ENCODE measurements at regions not wholly inside any gene's neighbourhood (a gene's known extent, or its start where the extent isn't known, plus 50 kb on each side); places are given as distances from the start of the nearest gene placed in this dataset.

GRCh38 chr19:28465371-28466086 lies 747.4 kb downstream of the UQCRFS1 start:
- no peak overlapping the region for H4K91ac ChIP-seq (ENCODE audit: insufficient read length, low read depth, low read length)
- no peak overlapping the region for H3K4ac ChIP-seq (ENCODE audit: low read depth, low read length)
- H3K23ac ChIP-seq (ENCODE audit: insufficient read length, low read depth, low read length): no peak overlapping the region
- H2BK20ac ChIP-seq (ENCODE audit: low read depth, low read length, poor library complexity, severe bottlenecking): no peak overlapping the region
- no peak overlapping the region for H2AFZ ChIP-seq (ENCODE audit: low read length)
- H2BK12ac ChIP-seq (ENCODE audit: insufficient read length, low read depth, low read length): no peak overlapping the region
- H3K79me1 ChIP-seq (ENCODE audit: insufficient read depth, low read depth, low read length, poor library complexity, severe bottlenecking): no peaks in the 10 kb centered on the region
- no peak for TF ChIP-seq CTCF (conservative IDR thresholded peaks at IDR 0.05)
- H3K18ac ChIP-seq (ENCODE audit: insufficient read length, low read depth, low read length): no peak overlapping the region
- no peaks in the 10 kb centered on the region for H4K20me1 ChIP-seq (ENCODE audit: control insufficient read depth, insufficient read depth, insufficient read length)
- no peak overlapping the region for H2BK5ac ChIP-seq (ENCODE audit: insufficient read length, low read length)
- Mint-ChIP-seq H3K9me3 (no peaks in the 10 kb centered on the region; a peak in 1 of 5 replicates), H3K36me3 (ENCODE audit: insufficient read depth in 1 of 3, low read depth in 3 of 3) (no peaks in the 10 kb centered on the region; a peak in 1 of 7 replicates), H3K27ac (peak overlapping the region in 1 of 3 experiments; percentile 75; a peak in 1 of 7 replicates), H3K4me3 (no peak overlapping the region), H3K27me3 (ENCODE audit: low read depth) (0 out of 2 replicates have a peak, but pooled peaks cover 1% of the 10 kb centered on the region), H3K4me1 (peaks cover 12 to 19% of the 10 kb centered on the region in 2 experiments)
- no peak overlapping the region for H4K8ac ChIP-seq (replicated peaks; ENCODE audit: insufficient read length, low read depth, low read length)
- H3T11ph ChIP-seq (ENCODE audit: low read length): no peak overlapping the region
- H2BK120ac ChIP-seq (ENCODE audit: low read depth, low read length, poor library complexity, severe bottlenecking): no peak overlapping the region
- no peaks in the 10 kb centered on the region for H3K27me3 ChIP-seq (ENCODE audit: insufficient read depth, low read length)
- H2BK15ac ChIP-seq (ENCODE audit: low read depth, low read length): no peak overlapping the region
- no peaks in the 10 kb centered on the region for H3K9me3 ChIP-seq (ENCODE audit: control insufficient read depth, low read depth, low read length)
- no peak overlapping the region for H3K4me2 ChIP-seq (ENCODE audit: insufficient read depth, insufficient read length, low read length)
- no peak overlapping the region for H2AK5ac ChIP-seq (ENCODE audit: insufficient read length, low read length)
- no peak overlapping the region for H4K5ac ChIP-seq (ENCODE audit: insufficient read length, low read depth, low read length)
- DNase-seq: no peak
- no peak overlapping the region for H3K27ac ChIP-seq (ENCODE audit: insufficient read length, low read depth, low read length)
- no peak overlapping the region; the same call in 1 of the 2 replicates for H3K14ac ChIP-seq (ENCODE audit: insufficient read depth, low read length)
- no peak overlapping the region for H3K56ac ChIP-seq (ENCODE audit: insufficient read length, low read depth, low read length)
- no peaks in the 10 kb centered on the region for H3K79me2 ChIP-seq (ENCODE audit: insufficient read depth, low read length)
- WGBS (ENCODE audit: extremely low coverage, insufficient read length, low lambda C conversion rate): no CpG with 5 or more reads among the region's 3 CpGs
- no peak overlapping the region for H3K9ac ChIP-seq (ENCODE audit: extremely low read depth, insufficient read length, low read length)
- no peaks in the 10 kb centered on the region; the same call in 1 of the 2 replicates for H3K4me1 ChIP-seq (ENCODE audit: insufficient read depth, low read length)
- no peaks in the 10 kb centered on the region for H3K23me2 ChIP-seq (ENCODE audit: insufficient read length, low read depth, low read length, poor library complexity, severe bottlenecking)
